ENCODE measurements at regions not wholly inside any gene's neighbourhood (a gene's known extent, or its start where the extent isn't known, plus 50 kb on each side); places are given as distances from the start of the nearest gene placed in this dataset.

- Mint-ChIP-seq H3K27me3 (ENCODE audit: insufficient read depth) (peaks cover 2% of the 10 kb centered on the region), H3K4me1 (no peaks in the 10 kb centered on the region), H3K36me3 (ENCODE audit: low read depth) (no peaks in the 10 kb centered on the region), H3K4me3 (no peak overlapping the region), H3K9me3 (no peaks in the 10 kb centered on the region), H3K27ac (no peak overlapping the region)
- H3K4me3 ChIP-seq (ENCODE audit: low read length) = no peak overlapping the region
- no peaks in the 10 kb centered on the region for H3K27me3 ChIP-seq (ENCODE audit: control insufficient read depth, insufficient read depth, low read length, poor library complexity, severe bottlenecking)
- no peaks in the 10 kb centered on the region for H3K9me3 ChIP-seq (ENCODE audit: control insufficient read depth, low read length)
- TF ChIP-seq CTCF (conservative IDR thresholded peaks at IDR 0.05) = no peak
- H3K4me1 ChIP-seq (ENCODE audit: control insufficient read depth, insufficient read depth, low read length) = no peaks in the 10 kb centered on the region
- H3K9ac ChIP-seq (ENCODE audit: extremely low read depth, low read length, poor library complexity, severe bottlenecking) = no peak overlapping the region
- no peak for DNase-seq
- H3K27ac ChIP-seq (ENCODE audit: low read depth, low read length) = no peak overlapping the region
- H3K36me3 ChIP-seq (ENCODE audit: control insufficient read depth, insufficient read depth, low read length) = no peaks in the 10 kb centered on the region
- WGBS, 2 experiments (ENCODE audit: insufficient coverage in 1 of 2, insufficient read length in 1 of 2) = 0 to 64% methylated on average over 1 to 3 of the region's 3 CpGs
These were observed 79.3 kb upstream of the POU3F3 start for GRCh38 chr2:104774631-104775030.

GRCh38 chr2:104777721-104778120 is 76.2 kb upstream of the POU3F3 start:
- WGBS, 2 experiments (ENCODE audit: insufficient coverage in 1 of 2, insufficient read length in 1 of 2) = 93 to 100% methylated on average over 1 to 2 of the region's 2 CpGs
- no peak for TF ChIP-seq CTCF (conservative IDR thresholded peaks at IDR 0.05)
- Mint-ChIP-seq H3K4me3 (no peak overlapping the region), H3K36me3 (ENCODE audit: low read depth) (no peaks in the 10 kb centered on the region), H3K27me3 (ENCODE audit: insufficient read depth) (no peaks in the 10 kb centered on the region), H3K27ac (no peak overlapping the region), H3K4me1 (no peaks in the 10 kb centered on the region), H3K9me3 (no peaks in the 10 kb centered on the region)
- H3K36me3 ChIP-seq (ENCODE audit: control insufficient read depth, insufficient read depth, low read length) = no peaks in the 10 kb centered on the region
- no peak overlapping the region for H3K27ac ChIP-seq (ENCODE audit: low read depth, low read length)
- no peak for DNase-seq
- H3K4me1 ChIP-seq (ENCODE audit: control insufficient read depth, insufficient read depth, low read length) = no peaks in the 10 kb centered on the region
- no peaks in the 10 kb centered on the region for H3K9me3 ChIP-seq (ENCODE audit: control insufficient read depth, low read length)
- H3K27me3 ChIP-seq (ENCODE audit: control insufficient read depth, insufficient read depth, low read length, poor library complexity, severe bottlenecking) = no peaks in the 10 kb centered on the region
- no peak overlapping the region for H3K9ac ChIP-seq (ENCODE audit: extremely low read depth, low read length, poor library complexity, severe bottlenecking)
- H3K4me3 ChIP-seq (ENCODE audit: low read length) = no peak overlapping the region

- no peak overlapping the region for H3K4me3 Mint-ChIP-seq
These were observed 72.8 kb upstream of the POU3F3 start for GRCh38 chr2:104781151-104781550.

More at GRCh38 chr2:104781151-104781550, 72.8 kb upstream of the POU3F3 start:
- H3K4me1 ChIP-seq (ENCODE audit: control insufficient read depth, insufficient read depth, low read length) = no peaks in the 10 kb centered on the region
- Mint-ChIP-seq H3K9me3 (no peaks in the 10 kb centered on the region), H3K27ac (no peak overlapping the region), H3K27me3 (ENCODE audit: insufficient read depth) (no peaks in the 10 kb centered on the region), H3K36me3 (ENCODE audit: low read depth) (no peaks in the 10 kb centered on the region), H3K4me1 (no peaks in the 10 kb centered on the region)
- no peak overlapping the region for H3K9ac ChIP-seq (ENCODE audit: extremely low read depth, low read length, poor library complexity, severe bottlenecking)
- H3K36me3 ChIP-seq (ENCODE audit: control insufficient read depth, insufficient read depth, low read length) = no peaks in the 10 kb centered on the region
- H3K27me3 ChIP-seq (ENCODE audit: control insufficient read depth, insufficient read depth, low read length, poor library complexity, severe bottlenecking) = no peaks in the 10 kb centered on the region
- no peak overlapping the region for H3K27ac ChIP-seq (ENCODE audit: low read depth, low read length)
- no peak for DNase-seq
- H3K9me3 ChIP-seq (ENCODE audit: control insufficient read depth, low read length) = no peaks in the 10 kb centered on the region
- no peak for TF ChIP-seq CTCF (conservative IDR thresholded peaks at IDR 0.05)
- H3K4me3 ChIP-seq (ENCODE audit: low read length) = no peak overlapping the region
